GM21381 (cell line): ENCODE measurements at regions not wholly inside any gene's neighbourhood (a gene's known extent, or its start where the extent isn't known, plus 50 kb on each side); places are given as distances from the start of the nearest gene placed in this dataset.
"Not testable (repeated sequence)": the region's sequence is repeated elsewhere in the genome, so short reads cannot be mapped to it uniquely, and the experiment has no call there.

Experiments used
- ATAC-seq: cut with Tn5 transposase; IDR thresholded peaks from one replicate; pipeline ENCODE4 v1.9.1; 2021; ENCODE audit warnings: mild to moderate bottlenecking, moderate library complexity; ENCODE audit not compliant: unreplicated experiment

GRCh38 chr9:83140061-83140460, 77.1 kb upstream of the RASEF start:
- no peak for ATAC-seq

DNA sequence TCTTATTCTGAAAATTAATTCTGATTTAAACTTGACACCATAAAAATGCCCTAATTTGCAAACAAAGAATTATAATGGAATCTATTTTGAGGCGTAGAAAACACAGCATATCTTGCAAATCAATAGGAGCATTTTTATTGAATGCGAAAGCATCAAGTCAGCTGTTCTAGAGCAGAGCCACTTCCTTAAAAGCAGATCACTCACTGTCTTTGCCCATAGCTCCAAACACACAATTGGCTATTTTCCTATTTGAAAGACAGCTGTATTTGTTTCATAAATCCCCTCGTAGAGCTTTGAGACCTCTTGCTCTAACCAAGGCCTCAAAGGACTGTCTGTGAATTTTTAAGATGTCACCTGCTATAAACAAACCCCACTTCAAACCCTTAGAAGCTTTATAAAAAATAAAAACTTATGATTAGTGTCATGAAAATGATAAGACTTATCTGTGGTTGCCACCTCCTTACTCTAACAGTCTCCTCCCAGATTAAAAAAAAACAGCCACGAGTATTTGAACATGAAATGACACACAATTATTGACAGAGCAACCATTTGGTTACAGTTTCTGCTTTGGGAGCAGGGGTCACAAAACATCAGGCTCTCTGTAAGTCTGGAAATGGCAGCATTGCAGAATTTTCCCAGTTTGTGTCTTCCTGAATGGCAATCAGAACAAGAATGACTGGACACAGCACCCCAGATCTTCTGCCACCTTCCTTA, 75.6 kb upstream of the RASEF start:
- no peak for ATAC-seq

- no peak for ATAC-seq
Measured at GRCh38 chr9:83133316-83133715, 70.4 kb upstream of the RASEF start.

DNA sequence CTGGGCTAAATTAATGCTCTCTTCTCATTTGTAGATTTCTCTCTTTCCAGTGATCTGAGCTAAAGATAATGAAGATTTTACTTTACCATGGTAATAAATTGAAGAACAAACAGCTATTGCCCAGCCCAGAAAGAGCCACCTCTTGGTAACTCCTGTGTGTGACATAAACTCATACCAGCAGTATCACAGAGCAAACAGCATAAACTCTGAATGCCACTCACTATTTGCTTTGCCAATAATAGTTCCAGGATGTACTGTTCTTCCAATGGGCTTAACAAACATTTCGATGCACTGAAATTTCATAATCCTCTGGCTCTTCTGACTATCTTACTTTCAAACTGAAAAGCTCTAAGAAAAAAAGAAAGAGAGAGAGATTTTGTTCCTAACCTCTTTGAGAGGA, 69.8 kb upstream of the RASEF start:
- ATAC-seq, result no peak

GRCh38 chr9:83130541-83130940, 67.6 kb upstream of the RASEF start:
- no peak for ATAC-seq

DNA sequence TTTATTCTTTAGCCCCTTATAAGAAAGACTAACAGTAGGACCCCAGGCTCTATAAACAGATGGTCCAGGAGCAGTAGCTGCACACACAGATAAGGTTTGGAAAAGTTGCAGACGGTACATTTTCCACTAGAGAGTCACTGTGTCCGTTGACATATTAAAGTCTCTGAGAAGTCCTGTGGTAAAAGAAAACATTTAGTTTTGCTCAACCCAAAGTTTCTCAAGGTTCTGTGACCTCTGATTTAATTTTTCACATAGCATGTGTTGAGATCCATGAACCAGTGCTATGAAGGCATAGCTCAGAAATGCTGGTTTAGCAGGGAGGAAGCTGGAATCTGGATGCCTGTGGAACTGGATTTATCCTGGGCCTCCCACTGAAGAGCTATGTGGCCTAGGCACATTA, 62.7 kb upstream of the RASEF start:
- ATAC-seq, result no peak

GRCh38 chr9:83119873-83120272, 56.9 kb upstream of the RASEF start:
- ATAC-seq, result no peak

- ATAC-seq, result no peak
Measured at GRCh38 chr9:83116026-83116425, 53.1 kb upstream of the RASEF start.

DNA sequence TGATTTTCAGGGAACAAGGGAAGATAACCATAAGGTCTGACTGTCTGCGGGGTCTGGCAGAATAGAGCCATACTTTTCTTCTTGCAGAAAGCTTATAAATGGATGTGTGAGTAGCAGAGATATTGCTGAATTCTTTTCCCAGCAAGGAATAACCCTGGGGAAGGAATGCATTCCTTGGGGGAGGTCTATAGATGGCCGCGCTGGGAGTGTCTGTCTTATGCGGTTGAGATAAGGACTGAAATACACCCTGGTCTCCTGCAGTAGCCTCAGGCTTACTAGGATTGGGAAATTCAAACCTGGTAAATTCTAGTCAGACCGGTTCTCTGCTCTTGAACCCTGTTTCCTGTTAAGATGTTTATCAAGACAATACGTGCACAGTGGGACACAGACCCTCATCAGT, 50.5 kb upstream of the RASEF start:
- not testable (repeated sequence) for ATAC-seq
